Stimulated activated naive CD4-positive, alpha-beta T cell treated with Interleukin-2 at 50 U/mL for 16 hours (primary cell): ENCODE measurements at regions not wholly inside any gene's neighbourhood (a gene's known extent, or its start where the extent isn't known, plus 50 kb on each side); places are given as distances from the start of the nearest gene placed in this dataset.

Experiments
- DNase-seq: peaks from one replicate; lab custom pipeline; 2025; lab: John Stamatoyannopoulos, UW

GRCh38 chr3:17982211-17982880 is 239.9 kb upstream of the TBC1D5 start:
- no peak for DNase-seq

- DNase-seq = no peak
These were observed 238.4 kb upstream of the TBC1D5 start for GRCh38 chr3:17980863-17981262.

DNA sequence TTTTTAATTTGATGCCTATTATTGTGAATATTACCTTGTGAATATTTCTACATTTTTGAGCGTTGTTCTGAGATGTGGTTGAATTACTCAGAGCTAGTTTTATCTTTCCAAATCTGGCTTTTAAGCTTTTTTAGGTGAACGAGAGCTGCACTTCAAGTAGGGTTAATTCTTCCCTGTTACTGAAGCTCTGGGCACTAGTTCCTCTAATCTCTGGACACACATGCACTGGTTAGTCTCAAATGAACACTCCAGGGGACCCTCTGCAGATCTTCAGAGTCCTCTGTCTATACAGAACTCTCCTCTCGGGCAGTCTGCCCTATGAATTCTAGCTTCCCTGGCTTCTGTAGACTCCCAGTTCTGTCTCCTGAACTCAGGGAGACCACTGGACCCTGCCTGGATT is 237.5 kb upstream of the TBC1D5 start:
- no peak for DNase-seq

- no peak for DNase-seq
These were observed 236.8 kb upstream of the TBC1D5 start for GRCh38 chr3:17979252-17979651.

DNA sequence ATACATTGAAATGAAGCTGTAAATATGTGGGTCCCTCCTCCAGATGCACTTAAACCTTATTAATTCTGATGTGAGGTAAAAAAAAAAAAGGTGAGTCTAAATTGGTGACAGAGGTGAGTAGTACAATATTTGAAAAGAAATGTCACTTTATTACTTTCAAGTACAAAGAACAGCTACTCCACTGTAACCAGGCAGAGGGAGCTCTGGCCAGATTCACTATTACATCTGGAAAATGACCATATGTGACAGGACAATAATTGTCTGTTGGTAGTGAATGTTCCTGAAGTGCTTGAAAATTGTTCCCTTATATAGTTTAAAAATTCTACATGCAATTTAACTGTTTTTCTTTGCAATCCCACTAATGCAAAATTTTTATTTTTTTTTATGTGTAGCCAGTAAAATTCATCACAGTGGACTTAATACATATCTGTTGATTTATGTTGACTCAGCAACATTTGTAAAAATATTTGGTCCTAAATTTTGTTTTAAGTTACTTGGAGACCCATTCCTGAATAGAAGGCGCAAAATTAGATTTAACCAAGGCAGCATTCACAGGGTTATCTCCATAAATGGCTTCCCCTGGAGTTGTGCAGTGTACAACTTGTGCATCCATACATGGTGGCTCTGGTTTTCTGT is 231.9 kb upstream of the TBC1D5 start:
- DNase-seq = no peak

DNA sequence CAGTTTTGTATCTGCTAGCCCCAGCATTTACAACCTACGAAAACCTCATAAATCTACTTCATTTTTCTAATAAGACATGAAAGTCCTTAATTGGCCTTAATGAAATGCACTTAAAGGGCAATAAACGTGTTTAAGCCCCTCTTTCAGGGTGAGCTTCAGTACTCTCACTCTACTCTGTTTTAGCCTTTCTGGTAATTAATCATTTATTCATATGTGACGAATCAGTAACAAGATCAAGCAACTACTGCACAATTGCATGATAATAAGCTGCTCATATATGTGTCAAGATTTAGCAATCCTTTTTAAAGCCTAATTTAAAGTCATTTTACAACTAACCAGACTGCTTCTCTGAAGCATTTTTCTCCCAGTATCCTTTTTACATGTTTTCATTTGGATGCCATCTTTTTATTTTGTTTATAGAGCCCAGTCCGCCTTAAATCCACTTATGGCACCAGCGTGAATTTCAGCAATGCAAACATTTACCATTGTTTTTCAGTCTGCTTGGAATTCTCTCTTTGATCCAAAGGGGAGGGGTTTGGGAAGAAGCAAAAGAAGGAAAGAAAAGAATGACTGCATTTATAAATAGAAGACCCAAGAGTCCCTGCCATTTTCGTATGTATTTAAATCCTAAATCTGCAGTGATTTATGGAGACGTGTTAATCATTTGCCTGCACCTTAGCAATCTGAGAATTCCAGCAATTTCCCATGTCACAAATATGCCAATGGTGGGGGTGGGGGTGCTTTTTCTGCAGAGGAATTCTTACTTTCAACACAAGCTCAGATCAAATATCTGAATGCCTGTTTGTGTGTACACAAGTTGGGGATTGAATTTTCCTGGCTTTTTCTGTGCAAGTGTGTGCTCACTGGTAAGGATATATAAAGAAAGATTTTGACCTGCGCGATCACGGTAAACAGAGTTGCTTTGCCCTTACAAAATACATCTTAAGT is 230.8 kb upstream of the TBC1D5 start:
- DNase-seq = no peak

DNA sequence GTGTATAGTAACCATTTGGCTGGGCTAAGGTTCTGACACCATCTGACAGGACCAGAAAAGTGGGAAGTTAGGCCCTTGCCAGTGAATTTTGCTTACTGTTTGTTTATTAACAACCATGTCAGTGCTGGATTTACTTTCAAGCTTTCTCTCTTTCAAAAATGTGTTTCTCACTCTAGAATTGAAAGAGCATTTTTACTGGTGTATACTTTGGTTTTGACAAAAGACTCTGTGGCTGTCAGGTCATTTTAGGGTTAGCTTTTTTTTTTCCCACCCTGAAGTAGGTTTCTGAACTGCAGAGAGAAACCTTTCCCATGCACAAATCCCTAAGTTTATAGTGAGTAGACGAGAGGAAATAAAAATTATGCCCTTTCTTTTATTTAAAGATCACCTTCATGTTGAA is 230.0 kb upstream of the TBC1D5 start:
- no peak for DNase-seq

GRCh38 chr3:17972030-17972429 is 229.6 kb upstream of the TBC1D5 start:
- no peak for DNase-seq

DNA sequence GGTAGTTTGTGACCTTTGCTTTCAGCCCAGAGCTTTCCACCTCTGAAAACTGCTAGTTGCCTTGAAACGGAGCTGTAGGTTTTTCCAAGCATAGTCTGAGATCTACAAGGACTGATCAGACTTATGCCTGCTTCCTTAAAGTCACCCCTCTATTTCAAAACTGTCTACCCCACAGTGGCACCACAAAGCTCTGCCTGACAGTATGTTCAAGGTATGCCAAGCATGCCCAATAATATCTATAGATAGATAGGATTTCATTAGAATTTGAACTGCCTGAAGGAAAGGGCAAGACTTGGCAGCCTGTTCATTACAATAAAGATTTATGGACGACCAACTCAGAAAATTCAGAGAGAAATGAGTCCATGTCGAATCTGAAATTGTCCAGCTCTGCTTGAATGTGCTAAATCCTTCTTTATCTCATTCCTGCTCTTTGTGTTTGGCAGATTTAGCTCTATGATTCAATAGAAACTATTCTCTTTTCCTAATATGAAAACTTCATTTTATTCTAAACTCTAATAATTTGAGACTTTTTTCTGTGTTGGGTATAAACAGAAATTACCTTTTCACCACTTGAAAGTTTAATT is 227.6 kb upstream of the TBC1D5 start:
- DNase-seq = no peak

DNA sequence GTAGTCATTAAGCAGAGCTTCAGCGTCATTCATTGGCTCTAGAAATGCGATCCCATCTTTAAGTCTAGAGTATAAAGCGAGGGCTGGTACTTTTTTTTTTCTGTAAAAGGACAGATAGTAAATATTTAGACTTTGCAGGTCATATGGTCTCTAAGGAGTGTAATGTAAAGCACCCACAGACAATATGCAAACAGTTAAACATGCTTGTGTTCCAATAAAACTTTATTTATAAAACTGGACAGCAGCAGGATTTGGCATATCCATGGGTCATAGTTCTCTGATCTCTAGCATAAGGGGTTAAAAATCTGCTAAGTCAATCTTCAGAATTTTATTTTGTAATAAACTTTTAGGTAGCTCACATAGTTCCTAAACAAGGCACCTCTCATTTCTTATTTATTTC is 226.8 kb upstream of the TBC1D5 start:
- DNase-seq = no peak

GRCh38 chr3:17967953-17968607 is 225.6 kb upstream of the TBC1D5 start:
- DNase-seq = no peak

- no peak for DNase-seq
These were observed 224.7 kb upstream of the TBC1D5 start for GRCh38 chr3:17967111-17967510.

DNA sequence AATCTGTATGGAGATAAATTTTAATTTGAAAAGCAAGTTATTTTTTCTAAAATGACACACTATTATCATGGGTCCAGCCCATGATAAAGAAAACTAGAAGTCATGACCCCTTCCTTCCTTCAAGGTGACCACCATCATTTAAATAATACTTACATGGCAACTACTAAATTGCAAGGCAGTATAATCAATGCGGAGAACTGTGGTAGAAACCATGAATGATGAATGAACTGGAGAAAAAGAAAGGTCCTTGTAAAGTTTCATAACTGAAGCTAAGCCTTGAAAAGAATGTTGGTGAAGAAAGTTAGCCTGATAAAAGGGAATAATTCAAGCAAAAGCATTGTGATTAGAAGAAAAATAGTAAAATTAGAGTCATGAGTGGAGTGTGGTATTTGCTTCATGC is 222.9 kb upstream of the TBC1D5 start:
- no peak for DNase-seq

DNA sequence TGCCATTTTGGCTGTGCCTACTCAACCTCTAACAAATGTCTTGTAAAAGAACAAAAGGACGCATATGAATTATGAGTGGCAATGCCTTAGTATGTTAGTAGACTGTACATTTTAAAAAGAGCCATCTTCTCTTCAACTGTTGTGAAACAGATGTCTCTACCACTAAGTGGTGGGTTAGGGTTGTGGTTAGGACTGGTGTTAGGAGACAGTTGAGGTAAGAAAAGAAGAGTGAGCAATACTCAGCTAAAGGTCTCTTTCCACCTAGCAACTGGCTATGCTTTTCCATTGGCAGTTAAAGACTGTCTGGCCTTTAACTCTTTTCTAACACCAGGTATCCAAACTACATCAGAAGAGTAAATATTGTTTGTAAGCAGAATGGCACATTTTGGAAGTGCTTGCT is 221.7 kb upstream of the TBC1D5 start:
- DNase-seq = no peak

DNA sequence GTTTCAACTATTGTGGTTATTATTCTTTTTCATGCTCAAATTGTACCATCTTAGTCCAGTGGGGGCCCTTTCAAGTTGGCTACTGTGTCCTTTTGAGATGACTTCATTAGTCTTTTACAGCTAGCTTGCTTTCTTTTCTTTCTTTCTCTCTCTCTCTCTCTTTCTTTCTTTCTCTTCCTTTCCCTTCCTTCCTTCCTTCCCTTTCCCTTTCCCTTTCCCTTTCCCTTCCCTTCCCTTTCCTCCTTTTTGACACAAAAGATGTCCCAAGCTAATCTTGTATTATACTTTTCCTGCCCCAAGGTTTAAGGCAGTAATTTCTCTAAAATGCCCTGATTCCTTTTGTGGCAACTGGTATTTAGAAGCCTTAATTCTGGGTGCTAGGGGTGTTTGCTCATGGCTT is 213.0 kb upstream of the TBC1D5 start:
- DNase-seq = no peak

- no peak for DNase-seq
These were observed 212.4 kb upstream of the TBC1D5 start for GRCh38 chr3:17954801-17955200.

DNA sequence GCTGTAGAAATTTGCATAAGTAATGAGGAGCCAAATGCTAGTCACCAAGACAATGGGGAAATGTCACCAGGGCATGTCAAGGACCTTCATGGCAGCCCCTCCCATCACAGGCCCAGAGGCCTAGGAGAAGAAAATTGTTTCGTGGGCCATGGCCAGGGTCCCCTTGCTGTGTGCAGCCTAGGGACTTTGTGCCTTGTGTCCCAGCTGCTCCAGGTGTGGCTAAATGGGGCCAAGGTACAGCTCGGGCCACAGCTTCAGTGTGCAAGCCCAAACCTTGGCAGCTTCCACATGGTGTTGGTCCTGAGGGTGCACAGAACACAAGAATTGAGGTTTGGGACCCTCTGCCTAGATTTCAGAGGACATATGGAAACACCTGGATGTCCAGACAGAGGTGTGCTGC is 208.8 kb upstream of the TBC1D5 start:
- no peak for DNase-seq

DNA sequence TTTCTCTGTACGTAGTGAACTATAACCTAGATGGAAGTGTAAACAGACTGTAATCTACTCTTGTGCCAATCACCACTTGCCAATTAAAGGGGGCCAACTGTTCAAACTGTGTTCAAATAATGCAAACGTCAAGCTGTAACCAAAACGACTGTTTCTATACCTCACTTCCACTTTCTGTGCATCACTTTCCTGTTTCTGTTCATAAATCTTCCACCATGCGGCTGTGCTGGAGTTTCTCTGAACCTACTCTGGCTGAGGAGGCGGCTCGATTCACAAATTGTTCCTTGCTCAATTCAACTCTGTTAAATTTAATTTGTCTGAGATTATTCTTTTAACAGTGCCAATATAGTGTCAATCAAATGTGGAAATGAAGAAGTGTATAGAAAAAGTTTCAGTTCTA is 206.7 kb upstream of the TBC1D5 start:
- DNase-seq = no peak

DNA sequence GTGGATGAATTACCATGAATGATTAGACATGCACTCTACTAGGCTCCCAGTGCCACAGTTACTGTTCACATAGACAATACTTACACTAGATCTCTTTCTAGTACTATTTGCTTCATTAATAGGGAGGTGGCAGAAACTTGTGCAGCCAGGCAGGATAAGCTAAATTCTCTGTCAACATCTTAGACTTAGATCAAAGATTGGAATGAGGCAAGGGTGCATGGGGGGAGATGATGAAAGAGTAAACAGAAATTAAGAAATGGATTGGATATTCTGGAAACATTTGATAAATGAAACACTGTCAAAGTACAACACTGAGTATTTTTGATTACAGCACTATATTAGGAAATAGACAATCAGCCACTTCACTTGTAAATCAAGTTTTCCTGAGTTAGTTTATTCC is 205.4 kb upstream of the TBC1D5 start:
- no peak for DNase-seq

DNA sequence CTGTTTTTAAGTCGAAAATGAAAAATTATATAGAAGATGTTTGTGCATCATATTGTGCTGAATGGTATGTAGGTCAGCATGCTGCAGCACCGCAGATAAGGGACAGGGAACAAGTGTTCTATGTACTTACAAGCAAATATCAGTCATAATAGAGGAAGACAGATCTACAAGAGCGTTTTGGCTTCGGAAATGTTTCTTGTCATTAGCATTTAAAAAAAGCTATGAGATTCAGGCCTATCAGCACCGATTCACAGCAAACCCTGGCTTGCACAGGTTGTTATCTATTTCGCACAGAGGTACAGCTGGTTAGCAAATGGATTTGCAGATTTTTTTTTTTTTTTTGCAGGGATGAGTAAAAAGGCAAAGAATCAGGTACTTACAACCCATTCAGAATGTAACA is 204.2 kb upstream of the TBC1D5 start:
- no peak for DNase-seq

DNA sequence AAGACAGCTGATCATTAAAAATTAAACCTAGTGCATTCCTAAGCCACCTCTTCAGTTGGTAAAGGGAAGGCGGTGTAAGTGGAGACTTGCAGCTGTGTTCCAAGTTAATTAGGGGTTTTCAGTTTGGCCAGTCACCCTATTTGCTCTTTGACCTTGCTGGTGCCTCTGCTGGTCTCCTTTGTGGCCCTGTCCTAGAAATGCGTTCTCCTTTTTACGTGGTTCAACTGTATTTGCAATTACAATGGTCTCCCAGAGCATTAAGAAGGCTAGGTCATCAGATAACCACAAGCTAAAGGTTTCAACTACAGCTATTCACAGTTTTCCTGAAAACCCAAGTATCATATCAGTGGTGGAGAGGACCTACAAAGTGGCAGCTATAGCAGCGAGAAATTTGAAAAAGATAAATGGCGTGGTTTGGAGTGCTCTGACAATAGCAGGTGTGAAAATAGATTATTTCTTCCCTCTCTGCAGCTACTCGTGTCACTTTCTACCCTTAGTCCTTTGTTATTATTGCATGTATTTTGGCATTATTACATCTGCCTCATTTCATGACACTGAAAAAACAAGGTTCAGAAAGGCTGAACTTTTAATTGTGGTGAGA is 203.5 kb upstream of the TBC1D5 start:
- no peak for DNase-seq
